ENCODE measurements at regions not wholly inside any gene's neighbourhood (a gene's known extent, or its start where the extent isn't known, plus 50 kb on each side); places are given as distances from the start of the nearest gene placed in this dataset.

DNA sequence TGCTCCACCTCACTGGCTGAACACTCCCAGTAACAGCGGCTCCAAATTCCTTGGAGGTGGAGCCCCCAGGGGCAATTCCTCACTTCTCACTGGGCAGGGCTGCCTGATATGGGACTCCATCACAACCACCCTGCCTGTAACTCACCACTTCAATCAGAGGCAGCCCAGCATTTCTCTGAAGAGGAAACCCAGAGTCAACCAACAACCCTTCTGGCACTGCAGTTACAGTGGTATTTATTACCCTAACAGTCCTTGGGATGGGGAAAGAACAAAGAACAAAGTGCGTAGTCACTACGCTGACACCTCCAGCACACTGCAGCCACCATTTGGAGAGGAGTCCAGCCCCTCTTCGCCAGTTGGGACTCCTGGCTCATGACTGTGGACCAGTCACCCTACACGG lies 85.7 kb upstream of the GALNT13 start:
- H3K27me3 ChIP-seq: no peaks in the 10 kb centered on the region
- ATAC-seq (no peak), DNase-seq (no peak)
- H3K4me1 ChIP-seq: no peaks in the 10 kb centered on the region
- no peak overlapping the region for H3K27ac ChIP-seq
- no peaks in the 10 kb centered on the region for H3K36me3 ChIP-seq
- TF ChIP-seq POLR2A (IDR thresholded peaks at IDR 0.05): no peak
- TF ChIP-seq, protein P1, sequence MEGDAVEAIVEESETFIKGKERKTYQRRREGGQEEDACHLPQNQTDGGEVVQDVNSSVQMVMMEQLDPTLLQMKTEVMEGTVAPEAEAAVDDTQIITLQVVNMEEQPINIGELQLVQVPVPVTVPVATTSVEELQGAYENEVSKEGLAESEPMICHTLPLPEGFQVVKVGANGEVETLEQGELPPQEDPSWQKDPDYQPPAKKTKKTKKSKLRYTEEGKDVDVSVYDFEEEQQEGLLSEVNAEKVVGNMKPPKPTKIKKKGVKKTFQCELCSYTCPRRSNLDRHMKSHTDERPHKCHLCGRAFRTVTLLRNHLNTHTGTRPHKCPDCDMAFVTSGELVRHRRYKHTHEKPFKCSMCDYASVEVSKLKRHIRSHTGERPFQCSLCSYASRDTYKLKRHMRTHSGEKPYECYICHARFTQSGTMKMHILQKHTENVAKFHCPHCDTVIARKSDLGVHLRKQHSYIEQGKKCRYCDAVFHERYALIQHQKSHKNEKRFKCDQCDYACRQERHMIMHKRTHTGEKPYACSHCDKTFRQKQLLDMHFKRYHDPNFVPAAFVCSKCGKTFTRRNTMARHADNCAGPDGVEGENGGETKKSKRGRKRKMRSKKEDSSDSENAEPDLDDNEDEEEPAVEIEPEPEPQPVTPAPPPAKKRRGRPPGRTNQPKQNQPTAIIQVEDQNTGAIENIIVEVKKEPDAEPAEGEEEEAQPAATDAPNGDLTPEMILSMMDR (IDR thresholded peaks at IDR 0.05): no peak
- no peak overlapping the region for H3K4me3 ChIP-seq
- 60% methylated on average over 2 of the region's 5 CpGs for WGBS (ENCODE audit: insufficient coverage, low coverage, low lambda C conversion rate, missing lambda C conversion rate)
- intact Hi-C loops (cut with DNase I): no loop called here
- H3K9me3 ChIP-seq: no peaks in the 10 kb centered on the region

DNA sequence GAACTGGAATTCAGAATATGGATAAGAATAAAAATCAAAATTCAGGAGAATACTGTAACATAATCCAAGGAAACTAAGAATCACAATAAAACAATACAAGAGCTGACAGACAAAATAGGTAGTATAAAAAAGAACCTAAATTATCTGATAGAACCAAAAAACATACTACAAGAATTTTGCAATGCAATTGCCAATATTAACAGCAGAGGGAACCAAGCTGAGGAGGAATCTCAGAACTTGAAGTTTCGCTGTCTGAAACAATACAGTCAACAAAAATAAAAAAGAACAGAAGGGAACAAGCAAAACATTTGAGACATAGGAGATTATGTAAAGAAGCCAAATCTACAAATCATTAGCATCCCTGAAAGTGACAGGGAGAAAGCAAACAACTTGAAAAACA lies 84.1 kb upstream of the GALNT13 start:
- H3K36me3 ChIP-seq: no peaks in the 10 kb centered on the region
- no peak overlapping the region for H3K27ac ChIP-seq
- no peak for ATAC-seq
- WGBS (ENCODE audit: insufficient coverage, low coverage, low lambda C conversion rate, missing lambda C conversion rate): 50% methylated on average over 1 of the region's 1 CpG
- TF ChIP-seq POLR2A (IDR thresholded peaks at IDR 0.05): no peak
- no peak for DNase-seq
- H3K4me1 ChIP-seq: no peaks in the 10 kb centered on the region
- H3K27me3 ChIP-seq: no peaks in the 10 kb centered on the region
- intact Hi-C loops (cut with DNase I): no loop called here
- H3K9me3 ChIP-seq: no peaks in the 10 kb centered on the region
- no peak overlapping the region for H3K4me3 ChIP-seq

DNA sequence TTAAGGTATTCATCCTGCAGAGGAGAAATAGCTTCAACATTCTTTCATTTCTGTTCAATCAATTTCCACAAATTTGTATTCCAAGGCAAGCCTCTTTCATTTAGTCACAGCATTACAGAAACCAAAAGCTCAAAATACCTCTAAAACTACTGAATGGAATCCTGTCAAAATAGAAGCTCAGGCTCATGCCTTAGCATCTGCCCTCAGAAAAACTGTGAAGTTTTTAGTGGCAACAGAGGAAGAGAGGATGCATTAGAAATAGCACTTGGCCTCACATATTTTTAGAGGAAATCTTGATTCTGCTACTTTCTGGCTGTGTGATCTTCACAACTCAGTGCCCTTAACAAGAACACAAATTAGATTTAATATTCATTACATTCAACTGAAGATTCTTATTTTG lies 69.1 kb upstream of the GALNT13 start:
- TF ChIP-seq POLR2A (IDR thresholded peaks at IDR 0.05): no peak
- TF ChIP-seq, protein P1 (IDR thresholded peaks at IDR 0.05): no peak
- ATAC-seq: no peak

DNA sequence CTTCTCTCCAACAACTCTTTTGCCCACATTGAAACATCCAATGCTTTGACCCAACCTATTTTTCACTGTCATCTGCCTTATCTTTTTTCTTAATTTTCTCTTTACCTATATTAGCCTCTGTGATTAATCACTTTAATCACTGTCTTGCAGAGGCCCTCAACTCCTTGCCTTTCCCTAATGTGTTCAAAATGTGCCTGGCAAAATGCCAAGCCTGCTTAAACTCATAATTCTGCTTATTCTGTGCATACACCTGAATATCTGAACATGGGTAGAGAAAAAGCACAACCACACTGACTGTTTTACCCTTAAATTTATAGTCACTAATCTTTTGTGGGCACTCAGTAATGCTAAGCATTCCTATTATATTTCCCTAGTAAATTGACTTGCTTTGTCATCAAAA lies 63.0 kb upstream of the GALNT13 start:
- no peaks in the 10 kb centered on the region for H3K4me1 ChIP-seq
- no peaks in the 10 kb centered on the region for H3K9me3 ChIP-seq
- ATAC-seq (no peak), DNase-seq (no peak)
- intact Hi-C loops (cut with DNase I): no loop called here
- H3K27ac ChIP-seq: no peak overlapping the region
- no peak overlapping the region for H3K4me3 ChIP-seq
- TF ChIP-seq, protein P1 (IDR thresholded peaks at IDR 0.05): no peak
- TF ChIP-seq POLR2A (IDR thresholded peaks at IDR 0.05): no peak
- no peaks in the 10 kb centered on the region for H3K27me3 ChIP-seq
- H3K36me3 ChIP-seq: no peaks in the 10 kb centered on the region

More for the DNA sequence above, 69.1 kb upstream of the GALNT13 start:
- no peaks in the 10 kb centered on the region for H3K4me1 ChIP-seq
- H3K4me3 ChIP-seq: no peak overlapping the region
- no peaks in the 10 kb centered on the region for H3K27me3 ChIP-seq
- no peaks in the 10 kb centered on the region for H3K36me3 ChIP-seq
- DNase-seq: no peak
- H3K27ac ChIP-seq: no peak overlapping the region
- intact Hi-C loops (cut with DNase I): no loop called here
- H3K9me3 ChIP-seq: no peaks in the 10 kb centered on the region

DNA sequence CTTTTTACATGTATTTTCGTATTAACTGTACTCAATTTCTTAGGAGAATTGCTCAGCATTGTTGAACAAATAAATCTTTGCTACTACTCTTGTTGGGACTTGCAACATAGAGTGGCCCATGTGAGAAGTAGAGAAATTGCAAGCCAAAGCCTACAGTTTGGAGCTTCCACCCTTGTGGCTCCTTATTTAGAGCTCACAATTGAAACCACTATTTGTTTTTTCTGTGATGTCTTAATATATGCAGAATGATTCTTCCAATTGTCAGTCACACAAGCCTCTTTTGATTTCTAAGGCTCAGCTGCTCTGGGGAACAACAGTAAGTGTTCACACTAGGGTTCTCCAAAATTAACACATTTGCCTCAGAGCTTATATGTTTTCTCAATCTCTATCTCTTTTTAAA lies 60.2 kb upstream of the GALNT13 start:
- 0% methylated on average over 1 of the region's 1 CpG for WGBS (ENCODE audit: insufficient coverage, low coverage, low lambda C conversion rate, missing lambda C conversion rate)
- TF ChIP-seq, protein P1 (IDR thresholded peaks at IDR 0.05): no peak
- TF ChIP-seq POLR2A (IDR thresholded peaks at IDR 0.05): no peak
- no peak overlapping the region for H3K27ac ChIP-seq
- H3K9me3 ChIP-seq: no peaks in the 10 kb centered on the region
- no peaks in the 10 kb centered on the region for H3K36me3 ChIP-seq
- ATAC-seq: no peak
- H3K4me3 ChIP-seq: no peak overlapping the region
- H3K27me3 ChIP-seq: no peaks in the 10 kb centered on the region
- no peak for DNase-seq
- no peaks in the 10 kb centered on the region for H3K4me1 ChIP-seq
- intact Hi-C loops (cut with DNase I): no loop called here

Measured in right lobe of liver (tissue), 6 donors.